Upper lobe of right lung (tissue), 1 donor: ENCODE measurements at regions not wholly inside any gene's neighbourhood (a gene's known extent, or its start where the extent isn't known, plus 50 kb on each side); places are given as distances from the start of the nearest gene placed in this dataset.

Experiments used
- ATAC-seq: fragments of 200-7000 bp; cut with Tn5 transposase; one replicate; pipeline ENCODE4 v1.9.1; 2020; ENCODE audit warnings: mild to moderate bottlenecking, moderate library complexity
- DNase-seq: peaks from one replicate; pipeline ENCODE4 v3.0.0-alpha.2; 2020
- H3K27ac ChIP-seq: fragments of 200-600 bp; one replicate; pipeline ENCODE4 v1.8.0; 2022
- H3K27me3 ChIP-seq: fragments of 200-600 bp; one replicate; pipeline ENCODE4 v1.8.0; 2022; ENCODE audit warnings: mild to moderate bottlenecking
- H3K36me3 ChIP-seq: fragments of 200-600 bp; one replicate; pipeline ENCODE4 v1.8.0; 2022
- H3K4me1 ChIP-seq: fragments of 200-600 bp; one replicate; pipeline ENCODE4 v1.8.0; 2022
- H3K4me3 ChIP-seq: fragments of 200-600 bp; one replicate; pipeline ENCODE4 v1.8.0; 2022; ENCODE audit warnings: mild to moderate bottlenecking
- H3K9me3 ChIP-seq: fragments of 200-600 bp; one replicate; pipeline ENCODE4 v1.8.0; 2022
- intact Hi-C: fragments of 100-400 bp; cut with DNase I; formaldehyde crosslinking; loops from one replicate; pipeline ENCODE4 v1.11.0; 2022
- TF ChIP-seq, protein P1 (sequence below): fragments of 200-600 bp; IDR thresholded peaks from one replicate; pipeline ENCODE4 v1.8.0; 2022; ENCODE audit warnings: antibody characterized with exemption
- donor health status: DM: no; HTN: yes; CAD: no; lungs with severe emphysema.

DNA sequence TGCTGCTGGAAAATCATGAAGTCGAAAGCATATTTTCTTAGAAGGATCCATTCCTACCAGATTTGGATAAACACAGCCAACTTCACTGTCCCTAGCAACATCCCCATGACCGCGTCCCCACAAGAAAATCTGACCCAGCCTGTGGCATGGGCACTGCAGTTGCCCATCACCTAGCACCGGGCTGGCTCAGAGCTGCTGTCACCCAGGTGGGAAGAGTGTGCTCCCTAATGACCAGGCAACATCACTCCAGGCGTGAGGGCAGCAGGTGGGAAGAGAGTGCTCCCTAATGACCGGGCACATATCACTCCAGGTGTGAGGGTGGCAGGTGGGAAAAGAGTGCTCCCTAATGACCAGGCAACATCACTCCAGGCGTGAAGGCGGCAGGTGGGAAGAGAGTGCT is 238.0 kb downstream of the TBXT start:
- Histone ChIP-seq H3K4me3 (no peak overlapping the region), H3K36me3 (no peaks in the 10 kb centered on the region), H3K9me3 (no peaks in the 10 kb centered on the region), H3K4me1 (no peaks in the 10 kb centered on the region), H3K27me3 (no peaks in the 10 kb centered on the region), H3K27ac (no peak overlapping the region)
- no peak for DNase-seq
- ATAC-seq: no peak
- intact Hi-C loops: no loop called here
- TF ChIP-seq, protein P1, sequence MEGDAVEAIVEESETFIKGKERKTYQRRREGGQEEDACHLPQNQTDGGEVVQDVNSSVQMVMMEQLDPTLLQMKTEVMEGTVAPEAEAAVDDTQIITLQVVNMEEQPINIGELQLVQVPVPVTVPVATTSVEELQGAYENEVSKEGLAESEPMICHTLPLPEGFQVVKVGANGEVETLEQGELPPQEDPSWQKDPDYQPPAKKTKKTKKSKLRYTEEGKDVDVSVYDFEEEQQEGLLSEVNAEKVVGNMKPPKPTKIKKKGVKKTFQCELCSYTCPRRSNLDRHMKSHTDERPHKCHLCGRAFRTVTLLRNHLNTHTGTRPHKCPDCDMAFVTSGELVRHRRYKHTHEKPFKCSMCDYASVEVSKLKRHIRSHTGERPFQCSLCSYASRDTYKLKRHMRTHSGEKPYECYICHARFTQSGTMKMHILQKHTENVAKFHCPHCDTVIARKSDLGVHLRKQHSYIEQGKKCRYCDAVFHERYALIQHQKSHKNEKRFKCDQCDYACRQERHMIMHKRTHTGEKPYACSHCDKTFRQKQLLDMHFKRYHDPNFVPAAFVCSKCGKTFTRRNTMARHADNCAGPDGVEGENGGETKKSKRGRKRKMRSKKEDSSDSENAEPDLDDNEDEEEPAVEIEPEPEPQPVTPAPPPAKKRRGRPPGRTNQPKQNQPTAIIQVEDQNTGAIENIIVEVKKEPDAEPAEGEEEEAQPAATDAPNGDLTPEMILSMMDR: no peak

DNA sequence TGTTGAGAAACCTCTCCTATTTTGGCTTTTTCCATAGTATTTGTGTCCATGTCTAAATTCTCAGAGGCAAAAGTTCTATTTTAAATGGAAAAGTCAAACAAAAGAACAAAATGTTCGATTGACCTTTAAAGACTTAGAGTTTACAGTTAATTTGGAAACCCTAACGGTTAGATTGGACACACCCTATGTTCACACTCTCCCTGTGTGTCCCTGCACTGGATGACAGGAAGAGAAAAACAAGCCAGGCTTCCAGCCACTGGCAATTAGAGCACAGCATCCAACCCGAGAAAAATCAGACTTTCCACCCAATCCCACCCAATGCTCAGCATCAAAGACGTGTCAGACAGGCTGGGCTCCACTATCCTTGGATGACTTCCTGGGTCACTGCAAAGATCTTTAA is 241.3 kb downstream of the TBXT start:
- TF ChIP-seq, protein P1: no peak
- ATAC-seq: no peak
- no peak for DNase-seq
- intact Hi-C loops: no loop called here
- Histone ChIP-seq H3K27me3 (no peaks in the 10 kb centered on the region), H3K4me1 (no peaks in the 10 kb centered on the region), H3K4me3 (no peak overlapping the region), H3K27ac (no peak overlapping the region), H3K36me3 (no peaks in the 10 kb centered on the region), H3K9me3 (no peaks in the 10 kb centered on the region)

DNA sequence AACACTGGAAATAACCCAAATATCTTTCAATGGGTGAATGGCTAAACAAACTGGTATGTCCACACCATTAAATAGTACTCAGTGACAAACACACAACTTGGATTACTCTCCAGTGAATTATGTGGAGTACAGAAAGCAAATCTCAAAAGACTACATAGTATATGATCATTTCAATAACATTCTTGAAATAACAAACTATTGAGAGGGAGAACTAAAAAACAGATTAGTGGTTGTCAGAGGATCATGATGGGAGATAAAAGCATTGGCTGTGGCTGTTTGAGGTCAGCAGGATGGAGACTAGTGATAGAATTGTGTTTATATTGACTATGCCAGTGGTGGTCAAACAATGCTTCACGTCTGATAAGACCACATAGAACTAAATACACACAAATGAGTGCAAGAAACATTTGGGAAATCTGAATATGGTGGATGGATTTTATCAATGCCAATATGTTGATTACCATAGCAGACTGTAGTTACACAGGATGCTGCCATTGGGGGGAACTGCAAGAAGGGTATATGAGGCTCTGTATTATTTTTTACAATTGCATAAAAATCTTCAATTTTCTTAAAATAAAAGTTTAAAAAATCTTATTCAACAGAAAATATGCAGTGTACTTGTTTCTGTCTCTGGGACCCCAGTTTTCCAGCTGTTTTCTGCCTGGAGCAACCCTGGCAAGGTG is 242.0 kb downstream of the TBXT start:
- ATAC-seq (no peak), DNase-seq (no peak)
- H3K27me3 ChIP-seq: no peaks in the 10 kb centered on the region
- no peak overlapping the region for H3K27ac ChIP-seq
- intact Hi-C loops: no loop called here
- TF ChIP-seq, protein P1: no peak
- H3K4me1 ChIP-seq: no peaks in the 10 kb centered on the region
- H3K9me3 ChIP-seq: no peaks in the 10 kb centered on the region
- H3K36me3 ChIP-seq: no peaks in the 10 kb centered on the region
- no peak overlapping the region for H3K4me3 ChIP-seq

DNA sequence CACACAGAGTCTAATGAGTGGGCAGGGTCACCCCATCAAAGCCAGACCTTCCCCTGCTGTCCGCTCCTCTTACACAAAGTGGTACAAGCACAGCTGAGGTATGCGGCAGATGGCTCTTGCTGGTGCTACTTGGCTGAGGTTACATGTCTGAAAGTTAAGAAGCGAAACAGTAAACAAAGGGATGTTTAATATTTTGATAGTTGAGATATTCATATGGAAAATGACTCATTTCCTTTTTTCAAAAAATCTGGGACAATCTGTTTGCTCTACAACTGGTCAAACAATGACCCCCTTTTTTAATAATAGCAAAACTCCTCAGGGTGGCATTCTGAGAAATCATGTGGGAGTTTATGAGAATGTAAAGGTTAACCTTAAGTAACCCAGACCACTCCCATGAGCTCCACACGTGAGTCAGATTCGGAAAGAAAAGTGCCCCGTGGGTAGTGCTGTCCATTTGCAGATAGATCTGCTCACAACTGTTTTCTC is 245.3 kb downstream of the TBXT start:
- TF ChIP-seq, protein P1: no peak
- H3K27me3 ChIP-seq: no peaks in the 10 kb centered on the region
- H3K9me3 ChIP-seq: no peaks in the 10 kb centered on the region
- H3K4me1 ChIP-seq: no peaks in the 10 kb centered on the region
- H3K4me3 ChIP-seq: no peak overlapping the region
- H3K36me3 ChIP-seq: no peaks in the 10 kb centered on the region
- no peak for DNase-seq
- no peak for ATAC-seq
- no peak overlapping the region for H3K27ac ChIP-seq
- intact Hi-C loops: no loop called here

DNA sequence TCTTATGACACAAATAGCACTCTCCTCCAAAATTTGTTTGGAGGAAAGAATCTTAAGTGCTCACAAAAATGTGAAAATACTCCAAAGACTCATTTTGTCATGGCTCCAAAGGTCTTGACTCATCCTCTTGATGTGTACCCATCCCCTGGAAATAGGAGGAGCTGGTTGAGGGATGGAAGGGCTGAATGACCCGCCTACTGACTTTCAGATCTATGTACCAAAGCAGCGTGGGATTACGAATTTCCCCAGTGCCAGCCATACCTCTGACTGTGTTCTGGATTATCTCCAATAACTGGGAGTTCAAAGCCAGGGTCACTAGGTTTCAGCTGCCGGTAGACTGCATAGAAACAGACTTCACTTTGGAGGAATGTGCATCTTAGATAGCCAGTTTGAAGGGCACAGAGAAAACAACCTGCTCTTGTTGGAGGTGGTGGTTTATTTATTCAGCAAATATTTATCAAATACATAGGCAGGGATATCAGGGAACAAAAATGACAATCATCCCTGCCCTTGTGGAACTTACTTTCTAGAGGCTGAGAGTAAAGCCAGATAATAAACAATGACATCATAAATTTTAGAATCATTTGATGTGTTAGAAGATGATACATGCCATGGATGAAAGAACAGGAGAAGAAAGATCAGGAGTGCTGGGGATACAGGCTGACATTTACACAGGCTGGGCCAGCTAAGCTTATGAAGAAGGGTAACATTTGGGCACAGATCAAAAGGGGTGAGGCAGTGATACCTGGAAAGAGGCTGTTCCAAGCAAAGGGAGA is 246.6 kb downstream of the TBXT start:
- Histone ChIP-seq H3K4me1 (no peaks in the 10 kb centered on the region), H3K27ac (no peak overlapping the region), H3K36me3 (no peaks in the 10 kb centered on the region), H3K4me3 (no peak overlapping the region), H3K27me3 (no peaks in the 10 kb centered on the region), H3K9me3 (no peaks in the 10 kb centered on the region)
- TF ChIP-seq, protein P1: no peak
- DNase-seq (no peak), ATAC-seq (no peak)
- intact Hi-C loops: no loop called here
